Stimulated activated CD4-positive, alpha-beta T cell treated with anti-CD3 and anti-CD28 coated beads, Interleukin-2, amount 100 ng/mL, for 24 hours (primary cell): ENCODE measurements at regions not wholly inside any gene's neighbourhood (a gene's known extent, or its start where the extent isn't known, plus 50 kb on each side); places are given as distances from the start of the nearest gene placed in this dataset.

Experiments used
- DNase-seq, 2 donors: peaks; one replicate each; pipeline ENCODE4 v3.0.0-alpha.2; 2020

GRCh38 chr9:120212153-120212852 lies 367.7 kb downstream of the CDK5RAP2 start:
- DNase-seq = no peak

GRCh38 chr9:120210274-120210673 lies 369.7 kb downstream of the CDK5RAP2 start:
- DNase-seq = no peak

GRCh38 chr9:120202856-120203654 lies 376.9 kb downstream of the CDK5RAP2 start:
- DNase-seq = no peak

GRCh38 chr9:120198027-120198426 lies 381.9 kb downstream of the CDK5RAP2 start:
- no peak for DNase-seq

- no peak for DNase-seq
Measured at GRCh38 chr9:120197605-120198004, 382.4 kb downstream of the CDK5RAP2 start.

GRCh38 chr9:120191141-120191540 lies 388.8 kb downstream of the CDK5RAP2 start:
- DNase-seq = no peak

GRCh38 chr9:120187758-120188157 lies 392.2 kb downstream of the CDK5RAP2 start:
- no peak for DNase-seq

GRCh38 chr9:120186276-120186675 lies 393.7 kb downstream of the CDK5RAP2 start:
- DNase-seq = no peak

GRCh38 chr9:120184266-120184665 lies 395.7 kb downstream of the CDK5RAP2 start:
- DNase-seq = no peak

- no peak for DNase-seq
Measured at GRCh38 chr9:120183615-120184014, 396.4 kb downstream of the CDK5RAP2 start.

GRCh38 chr9:120182011-120182410 lies 398.0 kb downstream of the CDK5RAP2 start:
- DNase-seq = no peak

- no peak for DNase-seq
Measured at GRCh38 chr9:120177121-120177520, 402.8 kb downstream of the CDK5RAP2 start.

- DNase-seq = no peak
Measured at GRCh38 chr9:120175031-120175430, 404.9 kb downstream of the CDK5RAP2 start.

GRCh38 chr9:120161776-120162175 lies 418.2 kb downstream of the CDK5RAP2 start:
- DNase-seq = no peak

- no peak for DNase-seq
Measured at GRCh38 chr9:120158221-120158620, 421.7 kb downstream of the CDK5RAP2 start.

GRCh38 chr9:120156376-120156775 lies 423.6 kb downstream of the CDK5RAP2 start:
- no peak for DNase-seq

GRCh38 chr9:120153258-120153657 lies 426.7 kb downstream of the CDK5RAP2 start:
- no peak for DNase-seq

GRCh38 chr9:120152295-120152694 lies 427.7 kb downstream of the CDK5RAP2 start:
- no peak for DNase-seq

GRCh38 chr9:120151806-120152205 lies 428.2 kb downstream of the CDK5RAP2 start:
- DNase-seq = no peak

- no peak for DNase-seq
Measured at GRCh38 chr9:120151149-120151548, 428.8 kb downstream of the CDK5RAP2 start.

GRCh38 chr9:120138955-120139354 lies 441.0 kb downstream of the CDK5RAP2 start:
- no peak for DNase-seq

- DNase-seq = no peak
Measured at GRCh38 chr9:120137186-120137840, 442.7 kb downstream of the CDK5RAP2 start.

GRCh38 chr9:120136696-120137095 lies 443.3 kb downstream of the CDK5RAP2 start:
- DNase-seq = no peak

GRCh38 chr9:120117081-120117480 lies 462.9 kb downstream of the CDK5RAP2 start:
- DNase-seq = no peak
